Calu3 (cell line): ENCODE measurements at regions not wholly inside any gene's neighbourhood (a gene's known extent, or its start where the extent isn't known, plus 50 kb on each side); places are given as distances from the start of the nearest gene placed in this dataset.

Source experiments
- BruUV-seq: library from RNA; stranded (reverse); fragments of 400-500 nt; replicated peaks from 2 replicates; lab custom pipeline; 2021; lab: Mats Ljungman, UMichigan
- CTCF ChIA-PET: fragments of 300-600 bp; sonication (Branson Sonifier 250); formaldehyde crosslinking; loops from one replicate; lab custom pipeline; 2022; ENCODE audit warnings: antibody characterized with exemption; lab: Charles Lee
- DNase-seq: peaks from one replicate; pipeline ENCODE4 v3.0.0; 2022
- H3K27ac Mint-ChIP-seq: one replicate; pipeline ENCODE4 v1.8.0; 2022; ENCODE audit warnings: mixed read lengths; ENCODE audit not compliant: unreplicated experiment
- H3K27me3 Mint-ChIP-seq: one replicate; pipeline ENCODE4 v1.8.0; 2022; ENCODE audit warnings: mixed read lengths; ENCODE audit not compliant: unreplicated experiment
- H3K36me3 Mint-ChIP-seq: one replicate; pipeline ENCODE4 v1.8.0; 2022; ENCODE audit warnings: mild to moderate bottlenecking, moderate library complexity, mixed read lengths; ENCODE audit not compliant: insufficient read depth, unreplicated experiment
- H3K4me1 Mint-ChIP-seq: one replicate; pipeline ENCODE4 v1.8.0; 2022; ENCODE audit warnings: mild to moderate bottlenecking, low read depth, mixed read lengths; ENCODE audit not compliant: unreplicated experiment
- H3K4me3 Mint-ChIP-seq: one replicate; pipeline ENCODE4 v1.8.0; 2022; ENCODE audit warnings: mild to moderate bottlenecking, low read depth, moderate library complexity, mixed read lengths; ENCODE audit not compliant: unreplicated experiment
- H3K9me3 Mint-ChIP-seq: one replicate; pipeline ENCODE4 v1.8.0; 2022; ENCODE audit warnings: low read depth, mixed read lengths; ENCODE audit not compliant: unreplicated experiment
- intact Hi-C: fragments of 100-400 bp; cut with micrococcal nuclease; formaldehyde crosslinking; loops from one replicate; pipeline ENCODE4 v1.10.0; 2022; ENCODE audit not compliant: unreplicated experiment
- TF ChIP-seq, protein P1 (sequence below): fragments of 200-600 bp; IDR thresholded peaks from one replicate; pipeline ENCODE4 v1.8.0; 2022; ENCODE audit warnings: antibody characterized with exemption; ENCODE audit not compliant: unreplicated experiment

DNA sequence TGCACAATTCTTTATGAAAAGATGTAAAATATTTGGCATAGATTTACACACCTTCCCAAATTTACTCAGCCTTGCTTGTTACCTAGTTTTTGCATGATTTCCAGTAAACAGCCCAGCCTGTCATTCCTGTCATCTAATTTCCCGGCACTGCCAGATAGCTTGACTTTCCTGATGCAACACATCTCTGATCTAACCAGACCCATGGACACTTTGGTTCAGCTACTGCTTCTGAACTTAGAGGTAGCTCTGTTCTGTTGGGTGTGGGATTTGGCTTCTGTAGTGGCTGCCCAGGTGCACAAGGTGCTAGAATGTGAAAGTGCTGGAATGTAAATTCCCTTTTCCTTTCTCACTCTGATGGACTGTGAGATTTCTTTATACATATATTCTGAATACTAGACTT lies 1033.5 kb downstream of the SLITRK1 start:
- intact Hi-C loops, result no loop called here
- CTCF ChIA-PET, result no interaction called here
- DNase-seq, result no peak
- no peak overlapping the region for H3K4me3 Mint-ChIP-seq
- no peaks in the 10 kb centered on the region for H3K27me3 Mint-ChIP-seq
- no peaks in the 10 kb centered on the region for H3K4me1 Mint-ChIP-seq
- no TSS peak for BruUV-seq
- H3K36me3 Mint-ChIP-seq, result no peaks in the 10 kb centered on the region
- no peaks in the 10 kb centered on the region for H3K9me3 Mint-ChIP-seq
- H3K27ac Mint-ChIP-seq, result no peak overlapping the region
- TF ChIP-seq, protein P1, sequence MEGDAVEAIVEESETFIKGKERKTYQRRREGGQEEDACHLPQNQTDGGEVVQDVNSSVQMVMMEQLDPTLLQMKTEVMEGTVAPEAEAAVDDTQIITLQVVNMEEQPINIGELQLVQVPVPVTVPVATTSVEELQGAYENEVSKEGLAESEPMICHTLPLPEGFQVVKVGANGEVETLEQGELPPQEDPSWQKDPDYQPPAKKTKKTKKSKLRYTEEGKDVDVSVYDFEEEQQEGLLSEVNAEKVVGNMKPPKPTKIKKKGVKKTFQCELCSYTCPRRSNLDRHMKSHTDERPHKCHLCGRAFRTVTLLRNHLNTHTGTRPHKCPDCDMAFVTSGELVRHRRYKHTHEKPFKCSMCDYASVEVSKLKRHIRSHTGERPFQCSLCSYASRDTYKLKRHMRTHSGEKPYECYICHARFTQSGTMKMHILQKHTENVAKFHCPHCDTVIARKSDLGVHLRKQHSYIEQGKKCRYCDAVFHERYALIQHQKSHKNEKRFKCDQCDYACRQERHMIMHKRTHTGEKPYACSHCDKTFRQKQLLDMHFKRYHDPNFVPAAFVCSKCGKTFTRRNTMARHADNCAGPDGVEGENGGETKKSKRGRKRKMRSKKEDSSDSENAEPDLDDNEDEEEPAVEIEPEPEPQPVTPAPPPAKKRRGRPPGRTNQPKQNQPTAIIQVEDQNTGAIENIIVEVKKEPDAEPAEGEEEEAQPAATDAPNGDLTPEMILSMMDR, result no peak

DNA sequence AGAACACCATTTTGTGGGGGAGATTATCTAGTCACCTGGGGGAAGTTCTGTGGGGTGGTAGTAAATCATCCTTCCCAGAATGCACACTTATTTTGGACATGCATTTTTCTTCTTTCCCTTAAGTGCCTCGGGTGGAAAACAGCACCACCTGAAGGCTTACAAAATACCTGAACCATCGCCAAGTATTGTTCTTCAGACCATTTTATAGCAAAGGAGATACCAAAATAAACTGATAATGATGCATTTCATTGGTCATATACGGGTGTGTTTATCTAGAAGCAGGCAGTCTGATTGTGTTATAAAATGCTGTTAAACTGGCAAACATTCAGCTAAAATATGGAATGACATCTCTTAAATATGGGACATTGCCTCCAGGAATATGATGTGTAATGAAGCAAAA lies 1034.7 kb downstream of the SLITRK1 start:
- no peak overlapping the region for H3K4me3 Mint-ChIP-seq
- BruUV-seq, result no TSS peak
- intact Hi-C loops, result no loop called here
- DNase-seq, result no peak
- H3K27me3 Mint-ChIP-seq, result no peaks in the 10 kb centered on the region
- CTCF ChIA-PET, result no interaction called here
- no peaks in the 10 kb centered on the region for H3K36me3 Mint-ChIP-seq
- no peak overlapping the region for H3K27ac Mint-ChIP-seq
- H3K4me1 Mint-ChIP-seq, result no peaks in the 10 kb centered on the region
- no peaks in the 10 kb centered on the region for H3K9me3 Mint-ChIP-seq
- TF ChIP-seq, protein P1, result no peak

DNA sequence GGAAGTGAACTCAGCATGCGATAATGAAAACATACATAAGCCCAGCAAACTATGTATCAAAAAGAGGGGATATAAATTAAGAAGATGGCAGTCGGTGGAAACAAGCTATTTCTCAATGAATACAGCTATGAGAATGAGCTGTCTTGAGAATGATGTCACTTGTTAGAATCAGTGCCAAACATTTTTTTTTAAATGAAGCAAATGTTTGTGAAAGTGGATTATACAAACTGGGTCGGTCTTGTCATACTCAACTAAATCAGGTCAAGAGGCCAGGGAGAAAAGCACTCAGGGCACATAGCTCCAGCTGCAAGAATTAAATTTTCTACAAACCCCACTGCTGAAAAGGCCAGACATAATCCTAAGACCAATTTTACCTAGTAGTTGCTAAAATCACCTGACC lies 1048.4 kb downstream of the SLITRK1 start:
- no peaks in the 10 kb centered on the region for H3K4me1 Mint-ChIP-seq
- H3K27me3 Mint-ChIP-seq, result no peaks in the 10 kb centered on the region
- no TSS peak for BruUV-seq
- intact Hi-C loops, result no loop called here
- no peak for DNase-seq
- H3K9me3 Mint-ChIP-seq, result no peaks in the 10 kb centered on the region
- H3K27ac Mint-ChIP-seq, result no peak overlapping the region
- no peaks in the 10 kb centered on the region for H3K36me3 Mint-ChIP-seq
- CTCF ChIA-PET, result no interaction called here
- H3K4me3 Mint-ChIP-seq, result no peak overlapping the region
- TF ChIP-seq, protein P1, result no peak

DNA sequence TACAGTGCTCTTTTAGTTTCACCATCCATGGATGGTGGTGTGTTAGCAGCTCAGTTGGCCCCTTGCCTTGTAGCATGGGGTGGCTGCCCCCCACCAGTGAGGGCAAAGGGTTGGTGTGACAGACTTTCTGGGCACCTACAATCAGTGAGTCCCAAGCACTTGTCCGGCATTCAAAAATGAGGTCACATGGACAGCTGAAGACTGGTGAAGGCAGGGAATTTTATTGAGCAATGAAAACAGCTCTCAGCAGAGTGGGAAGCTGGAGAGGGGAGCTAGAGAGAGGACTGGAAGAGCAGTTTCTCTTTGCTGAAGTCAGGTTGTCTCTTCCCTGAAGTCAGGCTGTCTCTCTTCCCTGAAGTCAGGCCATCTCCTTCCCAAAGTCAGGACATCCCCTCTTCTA lies 1053.2 kb downstream of the SLITRK1 start:
- TF ChIP-seq, protein P1, result no peak
- no peaks in the 10 kb centered on the region for H3K4me1 Mint-ChIP-seq
- H3K27me3 Mint-ChIP-seq, result no peaks in the 10 kb centered on the region
- CTCF ChIA-PET, result no interaction called here
- no peak overlapping the region for H3K27ac Mint-ChIP-seq
- H3K4me3 Mint-ChIP-seq, result no peak overlapping the region
- peaks cover 2% of the 10 kb centered on the region for H3K9me3 Mint-ChIP-seq
- BruUV-seq, result no TSS peak
- intact Hi-C loops, result no loop called here
- H3K36me3 Mint-ChIP-seq, result no peaks in the 10 kb centered on the region
- DNase-seq, result no peak
